Spleen (tissue), 7 donors: ENCODE measurements at regions not wholly inside any gene's neighbourhood (a gene's known extent, or its start where the extent isn't known, plus 50 kb on each side); places are given as distances from the start of the nearest gene placed in this dataset.

Experiments used
- POLR2A ChIP-seq, 3 donors: fragments of 450-650 bp; IDR thresholded peaks; one replicate each; pipeline ENCODE4 v1.5.1; 2017; ENCODE audit warnings: antibody characterized with exemption in 3 of 3, mild to moderate bottlenecking in 1 of 3
- TF ChIP-seq, protein P1 (sequence below), 11 experiments: fragments of 200-600 bp in 7 of 11; fragments of 450-650 bp in 4 of 11; sonication (generic) in 4 of 11; IDR thresholded peaks in 8 of 11; conservative IDR thresholded peaks in 3 of 11; 1 replicate in 7 of 11; 2 replicates in 4 of 11; pipeline versions ENCODE4 v1.4.0 to v1.8.0; 2016 to 2021; ENCODE audit warnings: antibody characterized with exemption in 11 of 11, inconsistent platforms in 4 of 11, mild to moderate bottlenecking in 1 of 11
- donor health status: DM: no; HTN: no; CAD: no; lungs with moderate emphysema.
- donor health status: DM: no; HTN: no; CAD: no.
- donor health status: DM: no; HTN: no; CAD: no.

DNA sequence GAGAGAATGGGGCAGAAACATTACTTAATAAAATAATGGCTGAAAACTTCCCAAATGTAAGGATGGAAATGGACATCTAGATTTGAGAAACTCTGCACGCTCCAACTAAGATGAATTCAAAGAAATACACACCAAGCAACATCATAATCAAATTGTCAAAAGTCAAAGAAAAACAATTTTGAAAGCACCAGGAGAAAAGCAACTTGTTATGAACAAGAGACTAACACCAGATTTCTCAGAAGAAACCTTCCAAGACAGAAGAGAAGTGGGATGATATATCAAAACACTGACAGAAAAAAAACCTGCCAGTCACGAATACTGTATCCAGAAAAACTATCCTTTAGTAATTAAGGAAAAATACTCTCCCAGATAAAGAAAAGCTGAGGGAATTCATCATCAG, 208.6 kb upstream of the SAMSN1 start:
- TF ChIP-seq, protein P1, sequence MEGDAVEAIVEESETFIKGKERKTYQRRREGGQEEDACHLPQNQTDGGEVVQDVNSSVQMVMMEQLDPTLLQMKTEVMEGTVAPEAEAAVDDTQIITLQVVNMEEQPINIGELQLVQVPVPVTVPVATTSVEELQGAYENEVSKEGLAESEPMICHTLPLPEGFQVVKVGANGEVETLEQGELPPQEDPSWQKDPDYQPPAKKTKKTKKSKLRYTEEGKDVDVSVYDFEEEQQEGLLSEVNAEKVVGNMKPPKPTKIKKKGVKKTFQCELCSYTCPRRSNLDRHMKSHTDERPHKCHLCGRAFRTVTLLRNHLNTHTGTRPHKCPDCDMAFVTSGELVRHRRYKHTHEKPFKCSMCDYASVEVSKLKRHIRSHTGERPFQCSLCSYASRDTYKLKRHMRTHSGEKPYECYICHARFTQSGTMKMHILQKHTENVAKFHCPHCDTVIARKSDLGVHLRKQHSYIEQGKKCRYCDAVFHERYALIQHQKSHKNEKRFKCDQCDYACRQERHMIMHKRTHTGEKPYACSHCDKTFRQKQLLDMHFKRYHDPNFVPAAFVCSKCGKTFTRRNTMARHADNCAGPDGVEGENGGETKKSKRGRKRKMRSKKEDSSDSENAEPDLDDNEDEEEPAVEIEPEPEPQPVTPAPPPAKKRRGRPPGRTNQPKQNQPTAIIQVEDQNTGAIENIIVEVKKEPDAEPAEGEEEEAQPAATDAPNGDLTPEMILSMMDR (IDR thresholded peaks at IDR 0.05 in 8 of 11, conservative IDR thresholded peaks at IDR 0.05 in 3 of 11): no peak
- no peak for TF ChIP-seq POLR2A (IDR thresholded peaks at IDR 0.05)
